HG03575 (cell line): ENCODE measurements at regions not wholly inside any gene's neighbourhood (a gene's known extent, or its start where the extent isn't known, plus 50 kb on each side); places are given as distances from the start of the nearest gene placed in this dataset.
"Not testable (repeated sequence)": the region's sequence is repeated elsewhere in the genome, so short reads cannot be mapped to it uniquely, and the experiment has no call there.

Experiments used
- ATAC-seq: cut with Tn5 transposase; IDR thresholded peaks from one replicate; pipeline ENCODE4 v1.9.1; 2021; ENCODE audit not compliant: unreplicated experiment, insufficient number of reproducible peaks, low FRiP score; ENCODE audit errors: extremely low read depth

- no peak for ATAC-seq
Observed at GRCh38 chr6:121917834-121918559, 481.5 kb upstream of the HSF2 start.

DNA sequence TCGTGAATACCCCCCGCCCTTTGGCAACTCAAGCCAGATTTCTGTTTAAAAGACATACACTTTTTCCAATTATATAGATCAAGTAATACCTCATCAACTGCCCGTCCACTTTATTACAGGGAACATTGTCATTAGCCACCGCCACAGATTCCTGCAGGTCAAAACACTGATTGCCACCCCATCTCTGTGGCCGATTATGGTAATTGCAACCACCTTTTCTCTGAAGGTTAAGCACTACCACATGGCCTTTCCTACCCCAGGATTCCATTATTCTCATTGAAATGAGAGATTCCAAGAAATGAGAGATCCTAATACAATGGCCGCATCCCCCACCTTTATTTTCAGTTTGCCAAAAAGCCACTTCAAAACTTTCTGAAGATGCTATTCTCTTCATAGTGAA is 478.8 kb upstream of the HSF2 start:
- ATAC-seq: no peak

- ATAC-seq: no peak
Observed at GRCh38 chr6:121925024-121925423, 474.4 kb upstream of the HSF2 start.

- no peak for ATAC-seq
Observed at GRCh38 chr6:121925534-121926255, 473.8 kb upstream of the HSF2 start.

GRCh38 chr6:121929301-121929700 is 470.2 kb upstream of the HSF2 start:
- no peak for ATAC-seq

DNA sequence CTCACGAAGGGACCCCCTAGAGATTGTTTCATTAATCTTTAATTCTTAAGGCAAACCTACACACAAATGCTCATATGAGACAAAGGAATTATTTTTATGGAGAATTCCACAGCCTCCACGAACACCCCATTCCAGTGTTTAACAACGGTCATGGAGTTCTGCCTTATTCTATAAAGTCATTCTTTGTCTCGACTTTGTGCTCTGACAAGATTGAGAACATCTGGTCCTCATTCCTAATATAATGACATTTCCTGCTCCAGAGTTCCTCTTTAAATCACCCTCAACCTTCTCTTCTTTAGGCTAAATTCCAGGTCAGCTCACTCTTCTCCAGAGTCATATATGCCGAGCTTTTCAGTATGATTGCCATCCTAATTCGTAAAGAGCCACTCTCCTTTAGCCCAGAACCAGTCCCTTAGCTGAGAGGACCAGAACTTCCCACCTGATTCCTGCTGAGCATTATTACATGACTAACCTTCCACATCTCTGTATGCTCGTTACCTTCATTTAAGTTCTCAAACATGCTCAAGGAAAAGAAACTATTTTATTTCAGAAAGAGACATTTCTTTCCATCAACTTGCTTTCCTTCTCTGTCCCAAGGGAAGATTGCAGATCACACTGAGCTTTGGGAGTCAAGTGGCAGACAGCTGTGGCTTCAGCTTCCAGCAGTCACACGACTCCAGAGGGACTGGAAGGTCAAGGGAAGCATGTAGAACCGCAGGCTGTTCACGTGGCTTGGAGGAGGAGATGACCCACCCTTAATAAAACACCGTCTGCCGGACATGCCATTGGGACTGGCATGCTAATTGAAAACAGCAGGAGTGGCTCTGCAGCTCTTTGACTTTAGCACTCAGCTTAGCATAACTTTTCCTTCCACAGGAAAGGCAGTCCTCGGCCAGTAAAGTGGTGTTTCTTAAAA is 467.1 kb upstream of the HSF2 start:
- no peak for ATAC-seq

GRCh38 chr6:121934451-121934850 is 465.0 kb upstream of the HSF2 start:
- ATAC-seq: no peak

GRCh38 chr6:121940728-121941127 is 458.7 kb upstream of the HSF2 start:
- ATAC-seq: no peak

DNA sequence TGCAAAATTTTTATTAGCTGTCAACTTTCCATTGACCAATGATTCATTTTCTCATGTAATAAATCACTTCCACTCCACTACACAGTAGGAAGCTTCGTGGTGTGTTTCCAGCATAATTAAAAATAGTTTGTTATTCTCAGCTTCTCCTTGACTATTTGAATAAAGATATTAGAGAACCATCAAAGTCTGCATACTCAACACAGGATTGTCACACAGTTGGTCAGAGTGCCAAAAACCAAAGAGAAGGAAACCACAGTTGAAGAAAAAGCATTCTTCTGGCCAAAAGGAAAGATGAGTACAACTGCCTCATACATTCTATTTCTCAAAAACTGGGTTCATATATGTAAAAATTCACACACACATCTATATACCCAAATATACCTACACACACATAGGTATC is 455.1 kb upstream of the HSF2 start:
- ATAC-seq: no peak

DNA sequence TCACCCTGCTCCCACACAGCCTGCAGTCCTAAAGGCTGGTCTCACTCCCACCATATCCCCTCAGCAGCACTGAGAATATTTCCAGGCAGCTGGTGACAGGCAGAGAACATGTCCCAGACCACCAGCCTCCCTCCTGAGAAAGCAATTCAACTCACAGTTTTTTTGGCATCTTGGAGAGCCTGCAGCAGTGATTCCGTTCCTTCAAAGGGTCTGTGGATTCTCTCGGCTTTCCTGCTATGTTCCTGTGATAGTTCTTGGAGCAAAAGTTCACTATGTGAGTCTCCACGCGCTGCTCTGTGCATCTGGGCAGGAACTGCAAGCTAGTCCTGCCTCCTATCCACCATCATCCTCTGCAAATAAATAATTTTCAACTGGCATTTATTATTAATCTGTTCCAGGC is 448.3 kb upstream of the HSF2 start:
- ATAC-seq: no peak

DNA sequence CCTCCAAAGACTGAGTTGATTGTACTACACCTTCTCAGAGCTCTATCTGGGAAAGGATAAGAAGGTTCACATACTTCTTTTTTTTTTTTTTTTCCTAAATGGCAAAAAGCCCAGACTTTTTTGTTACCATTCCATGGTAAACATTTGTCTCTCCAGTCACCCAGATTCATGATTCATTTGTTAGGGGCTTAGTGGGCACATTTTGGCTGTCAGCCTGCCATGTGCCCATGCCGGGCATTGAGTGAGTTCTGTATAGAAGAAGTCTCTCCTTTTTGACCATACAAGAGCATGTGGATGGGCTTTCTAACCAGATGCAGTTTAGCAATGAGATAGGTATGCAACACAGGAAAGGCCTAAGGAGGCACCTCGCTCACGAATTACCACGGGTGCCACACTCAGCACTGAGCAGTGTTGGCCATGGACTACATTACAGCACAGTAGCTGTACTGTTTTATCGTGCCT is 447.5 kb upstream of the HSF2 start:
- no peak for ATAC-seq

DNA sequence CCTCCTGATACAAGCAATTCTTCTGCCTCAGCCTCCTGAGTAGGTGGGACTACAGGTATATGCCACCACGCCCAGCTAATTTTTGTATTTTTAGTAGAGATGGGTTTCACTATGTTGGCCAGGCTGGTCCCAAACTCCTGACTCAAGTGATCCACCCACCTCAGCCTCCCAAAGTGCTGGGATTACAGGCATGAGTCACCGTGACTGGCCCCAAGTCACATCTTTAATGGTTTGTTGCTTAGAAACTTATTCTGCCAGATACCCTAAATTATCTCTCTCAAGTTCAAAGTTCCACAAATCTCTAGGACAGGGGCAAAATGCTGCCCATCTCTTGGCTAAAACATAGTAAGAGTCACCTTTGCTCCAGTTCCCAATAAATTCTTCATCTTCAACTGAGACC is 444.1 kb upstream of the HSF2 start:
- ATAC-seq: not testable (repeated sequence)

- no peak for ATAC-seq
Observed at GRCh38 chr6:121956782-121957181, 442.7 kb upstream of the HSF2 start.

GRCh38 chr6:121959501-121959900 is 440.0 kb upstream of the HSF2 start:
- no peak for ATAC-seq

- no peak for ATAC-seq
Observed at GRCh38 chr6:121961619-121962125, 437.8 kb upstream of the HSF2 start.

DNA sequence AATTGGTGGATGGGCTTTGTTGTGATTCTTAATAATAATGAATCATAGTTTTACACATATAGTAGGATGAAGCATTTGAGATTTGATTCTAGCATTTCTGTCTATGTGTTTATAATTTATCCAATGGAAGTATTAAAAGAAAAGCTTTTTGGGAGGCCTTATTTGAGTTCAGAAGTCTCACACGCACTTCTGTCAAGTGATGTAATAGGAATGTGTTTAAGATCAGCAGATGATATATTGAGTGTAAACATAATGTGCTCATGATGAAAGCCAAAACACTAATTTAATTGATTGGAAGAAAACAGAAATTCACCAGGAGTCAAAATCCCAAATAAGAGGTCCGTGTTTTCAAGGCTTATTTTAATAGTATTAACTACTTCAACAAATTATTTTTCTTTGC is 435.6 kb upstream of the HSF2 start:
- ATAC-seq: no peak

DNA sequence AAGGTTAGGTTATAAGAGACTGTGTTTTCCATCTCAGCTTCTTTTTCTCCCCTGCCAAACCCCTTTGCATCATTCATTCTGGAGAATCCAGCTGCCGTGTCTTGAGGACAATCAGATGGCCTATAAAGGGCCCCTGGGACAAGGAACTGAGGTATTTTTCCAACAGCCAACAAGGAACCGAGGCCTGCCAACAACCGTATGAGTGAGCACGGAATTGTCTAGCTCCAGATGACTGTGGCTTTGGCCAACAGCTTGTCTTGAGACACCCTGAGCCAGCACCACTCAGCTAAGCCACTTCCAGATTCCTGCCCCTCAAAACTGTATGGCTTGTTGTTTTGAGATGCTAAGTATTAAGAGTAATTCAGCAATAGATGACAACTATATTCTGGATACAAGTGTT is 433.7 kb upstream of the HSF2 start:
- ATAC-seq: no peak

DNA sequence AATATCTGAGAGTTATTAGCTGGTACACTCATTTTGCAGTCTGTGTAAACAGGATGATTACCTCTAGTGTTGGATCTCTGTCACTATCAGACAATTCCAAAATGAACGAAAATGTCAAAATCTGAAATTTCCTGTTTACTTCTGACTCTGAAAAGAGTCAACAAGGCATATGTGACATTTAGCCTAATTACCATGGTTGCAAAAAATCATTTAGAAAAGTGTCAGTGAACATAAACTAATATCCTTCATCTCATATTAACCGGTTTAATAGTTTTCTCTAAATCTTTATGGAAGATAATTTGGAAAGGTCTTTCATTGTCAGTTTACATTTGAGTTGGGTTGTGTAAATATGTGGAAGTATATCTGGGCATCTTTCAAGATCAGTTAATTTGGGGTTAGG is 431.8 kb upstream of the HSF2 start:
- no peak for ATAC-seq

- ATAC-seq: no peak
Observed at GRCh38 chr6:121971931-121972335, 427.5 kb upstream of the HSF2 start.
